ENCODE measurements at regions not wholly inside any gene's neighbourhood (a gene's known extent, or its start where the extent isn't known, plus 50 kb on each side); places are given as distances from the start of the nearest gene placed in this dataset.

DNA sequence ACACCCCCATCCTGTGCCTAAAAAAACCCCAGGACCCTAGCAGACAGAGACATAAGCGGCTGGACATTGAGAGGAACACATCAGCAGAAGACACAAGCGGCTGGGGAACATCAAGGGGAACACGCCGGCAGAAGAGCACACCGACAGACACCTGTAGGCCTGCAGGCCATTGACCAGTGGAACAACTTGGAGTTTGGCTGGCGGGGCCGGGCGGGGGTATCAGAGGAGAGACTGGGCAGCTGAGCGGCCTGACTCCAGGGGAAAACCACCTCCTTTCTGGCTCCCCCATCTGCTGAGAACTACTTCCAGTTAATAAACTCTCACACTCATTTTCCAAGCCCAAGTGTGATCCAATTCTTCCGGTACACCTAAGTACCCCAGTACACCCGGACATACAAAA lies 264.7 kb upstream of the ISX start:
- intact Hi-C loops (cut with DNase I; ENCODE audit: low total_unique reads), result no loop called here
- no peak for DNase-seq
- Histone ChIP-seq H3K9me3 (peaks cover 0 to 5% (median 0%) of the 10 kb centered on the region in 4 donors), H3K27ac (no peak overlapping the region), H3K36me3 (no peaks in the 10 kb centered on the region), H3K4me3 (no peak overlapping the region), H3K27me3 (no peaks in the 10 kb centered on the region), H3K4me1 (peaks cover 0 to 11% (median 0%) of the 10 kb centered on the region in 4 donors)
- WGBS, 5 donors, result 83 to 94% (median 91%) methylated on average over 10 to 11 of the region's 11 CpGs
- TF ChIP-seq, protein P1, sequence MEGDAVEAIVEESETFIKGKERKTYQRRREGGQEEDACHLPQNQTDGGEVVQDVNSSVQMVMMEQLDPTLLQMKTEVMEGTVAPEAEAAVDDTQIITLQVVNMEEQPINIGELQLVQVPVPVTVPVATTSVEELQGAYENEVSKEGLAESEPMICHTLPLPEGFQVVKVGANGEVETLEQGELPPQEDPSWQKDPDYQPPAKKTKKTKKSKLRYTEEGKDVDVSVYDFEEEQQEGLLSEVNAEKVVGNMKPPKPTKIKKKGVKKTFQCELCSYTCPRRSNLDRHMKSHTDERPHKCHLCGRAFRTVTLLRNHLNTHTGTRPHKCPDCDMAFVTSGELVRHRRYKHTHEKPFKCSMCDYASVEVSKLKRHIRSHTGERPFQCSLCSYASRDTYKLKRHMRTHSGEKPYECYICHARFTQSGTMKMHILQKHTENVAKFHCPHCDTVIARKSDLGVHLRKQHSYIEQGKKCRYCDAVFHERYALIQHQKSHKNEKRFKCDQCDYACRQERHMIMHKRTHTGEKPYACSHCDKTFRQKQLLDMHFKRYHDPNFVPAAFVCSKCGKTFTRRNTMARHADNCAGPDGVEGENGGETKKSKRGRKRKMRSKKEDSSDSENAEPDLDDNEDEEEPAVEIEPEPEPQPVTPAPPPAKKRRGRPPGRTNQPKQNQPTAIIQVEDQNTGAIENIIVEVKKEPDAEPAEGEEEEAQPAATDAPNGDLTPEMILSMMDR (IDR thresholded peaks at IDR 0.05), result no peak

- Histone ChIP-seq H3K27ac (no peak overlapping the region), H3K4me3 (no peak overlapping the region), H3K27me3 (no peaks in the 10 kb centered on the region), H3K36me3 (no peaks in the 10 kb centered on the region), H3K9me3 (peaks cover 0 to 5% (median 0%) of the 10 kb centered on the region in 4 donors), H3K4me1 (peaks cover 0 to 11% (median 0%) of the 10 kb centered on the region in 4 donors)
- TF ChIP-seq EP300 (IDR thresholded peaks at IDR 0.05), result no peak
- TF ChIP-seq POLR2A (IDR thresholded peaks at IDR 0.05), result no peak
- TF ChIP-seq, protein P1 (IDR thresholded peaks at IDR 0.05), result no peak
- no peak for TF ChIP-seq POLR2AphosphoS5 (IDR thresholded peaks at IDR 0.05)
- DNase-seq, result no peak
- 66 to 79% (median 74%) methylated on average over 3 of the region's 3 CpGs for WGBS, 5 donors
- intact Hi-C loops (cut with DNase I; ENCODE audit: low total_unique reads), result no loop called here
Observed at GRCh38 chr22:34804091-34804490, 261.9 kb upstream of the ISX start.

- H3K27me3 ChIP-seq, result no peaks in the 10 kb centered on the region
- DNase-seq, result no peak
- H3K27ac ChIP-seq, result no peak overlapping the region
- no peaks in the 10 kb centered on the region for H3K36me3 ChIP-seq
- peaks cover 0 to 11% (median 0%) of the 10 kb centered on the region in 4 donors for H3K4me1 ChIP-seq
- no peak overlapping the region for H3K4me3 ChIP-seq
- peaks cover 0 to 5% (median 0%) of the 10 kb centered on the region in 4 donors for H3K9me3 ChIP-seq
- 29 to 59% (median 38%) methylated on average over 2 of the region's 2 CpGs for WGBS, 5 donors
- intact Hi-C loops (cut with DNase I; ENCODE audit: low total_unique reads), result no loop called here
- TF ChIP-seq EP300 (IDR thresholded peaks at IDR 0.05) (no peak), POLR2AphosphoS5 (IDR thresholded peaks at IDR 0.05) (no peak), POLR2A (IDR thresholded peaks at IDR 0.05) (no peak)
- TF ChIP-seq, protein P1 (IDR thresholded peaks at IDR 0.05), result no peak
Observed at GRCh38 chr22:34804604-34805003, 261.4 kb upstream of the ISX start.

GRCh38 chr22:34805771-34806170 lies 260.2 kb upstream of the ISX start:
- intact Hi-C loops (cut with DNase I; ENCODE audit: low total_unique reads), result no loop called here
- no peak for TF ChIP-seq POLR2A (IDR thresholded peaks at IDR 0.05)
- TF ChIP-seq, protein P1 (IDR thresholded peaks at IDR 0.05), result no peak
- no peak for TF ChIP-seq POLR2AphosphoS5 (IDR thresholded peaks at IDR 0.05)
- Histone ChIP-seq H3K27ac (no peak overlapping the region), H3K4me3 (no peak overlapping the region), H3K4me1 (no peaks in the 10 kb centered on the region), H3K36me3 (no peaks in the 10 kb centered on the region), H3K9me3 (peaks cover 0 to 5% (median 0%) of the 10 kb centered on the region in 4 donors), H3K27me3 (no peaks in the 10 kb centered on the region)
- 75 to 89% (median 88%) methylated on average over 3 of the region's 3 CpGs for WGBS, 5 donors
- DNase-seq, result peak in 1 of 2 donors; percentile 23

All from stomach (tissue), 8 donors.